HG02763 (cell line): ENCODE measurements at regions not wholly inside any gene's neighbourhood (a gene's known extent, or its start where the extent isn't known, plus 50 kb on each side); places are given as distances from the start of the nearest gene placed in this dataset.
"Not testable (repeated sequence)": the region's sequence is repeated elsewhere in the genome, so short reads cannot be mapped to it uniquely, and the experiment has no call there.

Experiments
- ATAC-seq: cut with Tn5 transposase; IDR thresholded peaks from one replicate; pipeline ENCODE4 v1.9.1; 2021; ENCODE audit warnings: mild to moderate bottlenecking, moderate library complexity; ENCODE audit not compliant: unreplicated experiment

DNA sequence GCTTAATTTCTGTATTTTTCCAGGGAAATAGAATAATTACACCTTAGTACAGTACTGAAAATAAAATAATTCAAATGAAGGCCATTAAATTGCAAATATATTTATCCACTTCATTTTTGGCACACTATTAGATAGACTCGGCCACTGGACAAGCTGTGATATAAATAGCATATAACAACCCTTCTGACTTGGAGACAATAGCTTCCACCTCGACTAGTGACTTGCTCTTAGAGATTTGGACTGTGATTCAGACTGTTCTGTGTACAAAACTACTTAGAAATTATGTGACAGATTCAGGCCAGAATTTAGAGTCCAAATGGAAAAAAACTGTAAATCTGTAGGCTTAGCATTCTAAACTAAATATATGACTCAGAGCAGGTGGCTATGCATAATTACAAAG, 949.9 kb downstream of the LRFN5 start:
- ATAC-seq: no peak

DNA sequence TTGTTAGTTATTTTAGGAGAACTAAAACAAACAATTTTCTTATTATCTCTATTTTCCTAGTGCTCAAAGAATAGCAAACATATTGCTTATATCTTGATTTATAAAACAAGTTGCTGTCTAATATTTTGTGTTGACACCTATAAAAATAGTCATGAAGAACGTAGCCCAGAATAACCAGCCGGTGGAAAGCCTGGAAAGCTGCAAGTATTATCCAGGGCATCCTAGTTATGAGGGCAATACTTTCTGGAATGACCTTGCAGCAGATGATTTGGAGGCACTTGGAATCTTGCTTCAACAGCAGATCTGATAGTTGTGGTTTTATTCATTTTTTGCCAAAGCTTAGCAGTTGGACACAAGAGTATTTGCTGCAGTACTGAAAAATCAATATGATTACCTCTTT, 948.7 kb downstream of the LRFN5 start:
- ATAC-seq: no peak

DNA sequence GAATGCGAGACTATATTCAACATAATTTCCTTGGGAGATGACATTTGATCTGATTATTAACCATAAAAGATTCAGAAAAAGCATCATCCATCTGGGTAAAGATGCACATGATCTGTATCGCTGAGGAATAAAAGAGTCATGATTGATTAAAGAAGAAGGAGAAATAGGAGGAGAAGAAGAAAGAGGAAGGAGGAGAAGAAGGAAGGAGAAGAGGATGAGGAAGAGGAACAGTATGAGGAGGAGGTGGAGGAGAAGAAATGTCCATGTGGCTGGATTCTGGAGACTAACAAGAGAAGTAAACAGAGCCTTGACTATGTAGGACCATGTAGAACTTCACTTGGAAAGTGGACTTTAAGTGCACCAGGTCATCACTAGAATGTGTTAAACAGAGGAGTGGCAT, 947.4 kb downstream of the LRFN5 start:
- no peak for ATAC-seq

DNA sequence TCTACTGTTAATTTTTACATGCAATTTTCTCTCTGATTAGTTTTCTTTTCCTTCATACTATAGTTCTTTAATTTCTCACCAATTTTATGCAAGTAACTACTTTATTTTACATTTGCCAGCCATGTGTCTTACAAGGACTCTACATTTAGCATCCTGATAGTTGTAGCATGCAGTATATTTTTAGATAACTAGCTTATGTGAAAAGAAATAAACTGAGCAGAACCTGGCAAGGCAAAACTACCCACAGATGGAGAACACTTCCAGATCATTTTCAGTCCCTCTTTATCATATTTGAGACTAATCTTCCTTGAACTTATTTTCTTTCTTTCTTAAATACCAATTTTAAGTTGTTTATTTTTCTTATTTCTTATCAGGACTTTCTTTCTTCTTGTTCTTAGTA, 943.6 kb downstream of the LRFN5 start:
- no peak for ATAC-seq

DNA sequence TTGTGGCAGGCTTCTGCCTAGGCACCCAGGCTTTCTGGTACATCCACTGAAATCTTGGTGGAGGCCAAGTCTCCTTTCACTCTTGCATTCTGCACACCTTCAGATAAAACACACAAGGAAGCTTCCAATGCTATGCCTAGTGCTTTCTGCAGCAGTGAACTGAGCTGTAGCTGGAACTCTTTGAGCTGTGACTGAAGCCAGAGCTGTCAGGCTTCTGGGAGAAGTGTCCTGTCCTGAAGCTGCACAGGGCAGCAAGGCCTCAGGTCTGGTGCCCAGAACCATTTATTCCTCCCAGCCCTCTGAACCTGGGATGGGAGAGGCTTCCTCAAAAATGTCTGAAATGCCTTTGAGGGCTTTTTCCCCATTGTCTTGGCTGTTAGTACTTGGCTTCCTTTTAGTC, 941.7 kb downstream of the LRFN5 start:
- no peak for ATAC-seq

DNA sequence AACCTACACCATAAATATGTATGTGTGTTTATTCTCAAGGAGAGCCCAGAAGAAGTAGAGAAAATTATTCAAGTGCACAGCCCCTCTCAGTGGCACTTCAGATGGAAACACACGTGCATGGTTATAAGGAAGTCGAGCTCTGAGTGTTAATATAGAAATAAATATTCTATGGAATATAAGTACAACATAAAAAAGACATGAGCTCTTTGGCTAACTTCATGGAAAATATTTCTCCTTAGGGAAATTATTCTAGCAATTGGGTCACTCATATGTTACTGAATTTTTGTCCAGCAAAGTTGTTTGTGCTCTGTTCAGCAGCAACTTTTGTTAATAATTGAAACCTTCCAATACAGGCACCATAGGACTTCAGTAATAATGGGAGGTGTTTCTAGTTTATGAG, 939.0 kb downstream of the LRFN5 start:
- no peak for ATAC-seq

DNA sequence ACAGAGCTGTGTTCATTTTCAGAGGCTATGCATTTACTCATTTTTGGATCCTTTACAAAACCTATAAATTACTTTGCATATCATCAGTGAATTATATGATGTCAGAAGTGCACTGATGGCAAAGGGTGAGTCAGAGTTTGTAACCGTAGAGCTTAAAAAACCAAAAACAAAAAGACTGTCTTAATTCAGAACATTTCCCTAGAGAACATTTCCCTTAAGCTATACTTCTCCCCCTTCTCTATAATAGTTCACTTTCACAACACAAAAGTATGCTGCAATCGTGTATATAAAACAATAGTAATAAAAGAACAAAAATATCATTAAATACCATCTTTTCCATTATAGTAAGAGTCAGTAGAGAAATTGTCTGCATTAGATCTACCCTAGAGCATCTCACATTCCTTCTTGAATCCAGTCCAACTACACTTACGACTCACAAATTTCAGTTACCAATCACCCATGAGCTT, 934.9 kb downstream of the LRFN5 start:
- ATAC-seq: no peak

DNA sequence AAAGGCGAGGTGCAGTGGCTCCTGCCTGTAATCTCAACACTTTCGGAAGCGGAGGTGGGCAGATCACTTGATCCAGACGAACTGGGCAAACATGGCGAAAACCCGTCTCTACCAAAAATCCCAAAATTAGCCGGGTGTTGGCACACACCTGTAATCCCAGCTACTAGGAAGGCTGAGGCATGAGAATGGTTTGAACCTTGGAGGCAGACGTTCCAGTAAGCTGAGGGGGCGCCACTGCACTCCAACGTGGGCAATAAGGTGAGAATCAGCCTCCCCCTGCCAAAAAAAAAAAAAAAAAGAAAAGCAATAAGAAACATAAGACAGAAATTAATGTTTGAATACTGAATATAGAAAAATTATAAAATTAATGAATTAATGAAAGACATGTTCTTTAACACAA, 928.7 kb downstream of the LRFN5 start:
- ATAC-seq: no peak

DNA sequence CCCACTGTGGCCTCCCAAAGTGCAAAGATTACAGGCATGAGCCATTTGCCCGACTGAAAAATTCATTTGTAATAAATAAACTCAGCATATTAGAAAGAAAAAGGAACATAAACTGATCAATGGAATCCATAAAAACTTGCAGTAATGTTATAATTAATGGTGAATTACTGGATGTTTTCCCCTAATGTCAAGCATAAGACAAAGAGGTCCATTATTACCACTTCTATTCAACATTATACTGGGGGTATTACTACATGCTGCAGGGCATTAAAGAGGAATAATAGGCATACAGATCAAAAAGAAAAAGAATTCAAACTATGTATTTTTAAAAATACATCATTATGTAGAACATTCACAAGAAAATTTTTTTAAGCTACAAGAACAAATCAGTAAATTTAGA, 926.8 kb downstream of the LRFN5 start:
- ATAC-seq: no peak

DNA sequence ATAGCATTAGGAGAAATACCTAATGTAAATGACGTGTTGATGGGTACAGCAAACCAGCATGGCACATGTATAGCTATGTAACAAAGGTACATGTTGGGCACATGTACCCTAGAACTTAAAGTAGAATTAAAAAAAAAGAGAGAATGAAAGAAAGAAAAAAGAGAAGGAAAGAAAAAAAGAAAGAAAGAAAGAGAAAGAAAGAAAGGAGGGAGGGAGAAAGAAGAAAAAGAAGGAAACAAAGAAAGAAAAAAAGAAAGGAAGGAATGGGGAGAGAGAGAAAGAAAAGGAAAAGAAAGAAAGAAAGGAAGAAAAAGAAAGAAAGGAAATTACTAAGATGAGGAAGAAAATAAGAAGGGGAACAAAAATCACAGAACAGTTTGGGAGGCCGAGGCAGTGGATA, 925.5 kb downstream of the LRFN5 start:
- ATAC-seq: no peak

DNA sequence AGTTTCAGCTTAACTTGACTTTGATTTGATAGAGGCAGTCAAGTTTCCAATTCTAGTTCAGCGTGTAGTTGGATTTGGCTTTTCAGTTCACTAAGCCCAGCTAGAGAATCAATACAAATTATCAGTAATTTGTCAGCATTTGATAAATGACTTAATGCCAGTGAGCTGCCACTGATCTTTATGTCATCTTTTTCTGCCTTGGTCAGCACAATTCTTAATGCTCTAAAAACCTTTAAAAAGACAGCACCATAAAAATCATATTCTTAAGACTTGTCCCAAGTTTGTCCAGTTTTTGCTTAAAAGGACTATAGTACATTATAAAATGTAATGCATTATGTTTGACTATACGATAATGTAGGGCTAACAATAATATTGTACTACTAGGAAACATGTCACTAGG, 920.5 kb downstream of the LRFN5 start:
- no peak for ATAC-seq

DNA sequence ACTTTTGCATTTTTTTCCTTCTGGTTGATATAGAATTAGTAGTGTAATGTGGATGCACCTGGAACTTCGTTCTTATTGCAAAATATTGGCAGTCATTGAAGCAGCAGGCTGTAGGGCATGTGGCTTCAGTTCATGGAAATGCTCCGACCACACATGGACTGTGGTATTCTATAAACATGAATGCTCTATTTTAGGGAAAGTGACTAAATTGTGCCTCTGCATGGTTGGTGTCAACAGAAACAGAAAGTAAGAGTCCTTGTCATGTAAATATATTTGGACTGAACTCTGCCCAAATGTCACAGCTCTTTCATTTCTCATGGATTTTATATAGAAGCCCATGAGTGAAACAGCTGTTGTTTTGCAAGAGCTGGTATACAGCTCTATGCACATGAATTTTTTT, 917.0 kb downstream of the LRFN5 start:
- ATAC-seq: peak; percentile 78

DNA sequence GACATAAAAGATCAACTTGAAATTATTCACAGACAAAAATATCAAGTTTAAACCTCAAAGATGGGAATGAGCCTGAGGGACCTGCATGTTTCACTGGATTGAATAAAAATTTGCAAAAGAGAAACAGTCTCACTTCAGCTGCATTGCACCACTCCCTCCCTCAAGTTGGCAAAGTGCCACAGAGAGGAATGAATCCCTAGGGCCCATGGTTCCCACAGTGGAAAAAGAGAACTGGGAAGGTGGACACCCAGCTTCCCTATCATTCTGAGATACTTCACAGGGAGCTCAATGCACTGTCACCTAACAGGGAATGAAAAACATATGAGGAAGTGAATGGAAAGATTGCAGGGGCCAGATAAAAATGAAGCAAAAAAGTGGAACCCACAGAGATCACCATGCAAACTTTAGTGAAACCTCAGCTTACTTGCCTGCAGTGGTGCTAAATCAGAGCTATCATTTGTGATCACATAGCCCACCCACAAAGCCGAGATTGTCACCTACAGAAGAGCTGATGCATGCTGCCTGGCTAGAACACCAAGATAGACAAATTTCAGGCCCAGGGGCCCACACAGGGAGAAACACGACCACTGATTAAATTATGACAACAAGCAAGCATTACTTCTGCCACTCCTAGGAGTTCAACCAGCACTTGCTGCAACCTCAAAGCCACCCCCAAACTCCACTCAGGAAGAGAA, 911.3 kb downstream of the LRFN5 start:
- ATAC-seq: no peak

DNA sequence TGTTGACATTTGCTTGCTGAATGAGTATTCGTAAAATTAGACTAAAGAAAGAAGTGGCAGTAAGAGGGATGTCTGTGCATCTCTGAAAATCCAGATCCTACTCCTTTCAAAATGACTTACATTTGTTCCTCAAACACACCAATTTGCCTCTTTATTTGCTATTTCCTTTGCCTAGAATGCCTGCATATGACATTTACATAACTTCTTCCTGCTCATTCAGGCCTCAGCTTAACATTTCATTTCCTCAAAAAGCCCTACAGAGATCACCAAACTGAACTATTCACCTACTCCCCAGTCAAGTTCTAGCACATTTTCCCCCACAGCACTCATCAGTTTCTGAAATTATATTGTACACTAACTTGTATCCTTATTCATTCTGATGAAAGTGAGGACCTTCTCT, 907.2 kb downstream of the LRFN5 start:
- no peak for ATAC-seq

DNA sequence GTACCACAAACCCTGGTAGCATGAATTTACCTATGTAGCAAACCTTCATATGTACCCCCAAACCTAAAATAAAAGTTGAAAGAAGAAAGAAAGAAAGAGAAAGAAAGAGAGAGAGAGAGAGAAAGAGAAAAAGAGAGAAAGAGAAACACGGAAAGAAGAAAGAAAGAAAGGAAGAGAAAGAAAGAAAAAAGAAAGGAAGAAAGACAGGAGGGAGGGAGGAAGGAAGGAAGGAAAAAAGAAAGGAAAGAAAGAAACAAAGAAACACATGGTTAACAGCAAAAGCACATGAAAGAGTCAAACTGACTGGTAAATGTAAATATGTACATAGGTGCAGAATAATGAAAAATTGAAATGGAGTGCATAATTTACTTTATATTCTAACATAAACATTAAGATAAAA, 903.4 kb downstream of the LRFN5 start:
- ATAC-seq: no peak

DNA sequence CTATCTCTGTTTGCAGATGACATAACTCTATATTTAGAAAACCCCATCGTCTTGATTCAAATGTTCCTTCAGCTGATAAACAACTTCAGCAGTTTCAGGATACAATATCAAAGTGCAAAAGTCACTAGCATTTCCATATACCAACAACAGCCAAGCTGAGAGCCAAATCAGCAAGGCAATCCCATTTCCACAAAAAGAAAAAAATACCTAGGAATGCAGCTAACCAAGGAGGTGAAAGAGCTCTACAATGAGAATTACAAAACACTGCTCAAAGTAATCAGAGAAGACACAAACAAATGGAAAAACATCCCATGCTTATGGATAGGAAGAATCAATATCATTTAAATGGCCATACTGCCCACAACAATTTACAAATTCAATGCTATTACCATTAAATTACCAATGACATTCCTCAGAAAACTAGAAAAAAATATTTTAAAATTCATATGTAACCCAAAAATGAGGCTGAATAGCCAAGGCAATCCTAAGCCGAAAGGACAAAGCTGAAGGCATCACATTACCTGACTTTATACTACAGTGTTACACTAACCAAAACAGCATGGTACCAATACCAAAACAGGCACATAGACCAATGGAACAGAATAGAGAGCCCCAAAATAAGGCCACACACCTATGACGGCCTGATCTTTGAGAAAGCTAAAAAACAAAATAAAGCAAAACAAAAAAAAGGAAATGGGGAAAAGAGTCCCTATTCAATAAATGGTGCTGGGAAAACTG, 901.7 kb downstream of the LRFN5 start:
- ATAC-seq: no peak

DNA sequence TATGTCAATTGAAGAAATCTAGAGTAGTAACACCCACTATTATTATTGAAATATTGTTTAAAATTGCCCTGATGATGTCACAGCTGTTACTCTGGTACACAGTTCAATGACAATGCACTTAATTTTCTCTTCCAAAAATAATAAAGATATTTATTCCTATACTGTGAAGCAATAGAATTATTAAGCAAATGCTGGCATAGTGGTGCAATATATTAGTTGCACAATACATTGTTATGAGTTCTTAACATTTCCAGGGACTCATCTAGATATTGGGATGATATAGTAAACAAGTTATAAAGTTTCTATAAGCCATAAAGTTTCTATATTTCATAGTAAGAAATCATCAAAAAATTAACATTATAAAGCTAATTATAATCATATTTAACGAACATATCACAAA, 897.8 kb downstream of the LRFN5 start:
- ATAC-seq: no peak

DNA sequence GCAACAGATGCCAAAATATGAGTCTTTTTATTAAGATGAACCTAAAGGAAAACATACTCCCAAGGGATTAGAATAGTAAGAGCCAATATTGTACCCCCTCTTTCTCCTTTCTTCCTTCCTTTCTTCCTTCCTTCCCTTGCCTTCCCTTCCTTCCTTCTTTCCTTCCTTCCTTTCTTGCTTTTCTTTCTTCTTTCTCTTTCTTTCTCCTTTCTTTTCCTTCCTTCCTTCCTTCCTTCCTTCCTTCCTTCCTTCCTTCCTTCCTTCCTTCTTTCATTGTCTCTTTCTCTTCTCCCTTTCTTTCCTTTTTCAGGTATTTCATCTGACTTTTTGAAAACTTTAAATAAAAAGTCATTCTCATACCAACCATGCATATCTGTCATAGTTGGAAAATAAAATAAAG, 892.5 kb downstream of the LRFN5 start:
- no peak for ATAC-seq

DNA sequence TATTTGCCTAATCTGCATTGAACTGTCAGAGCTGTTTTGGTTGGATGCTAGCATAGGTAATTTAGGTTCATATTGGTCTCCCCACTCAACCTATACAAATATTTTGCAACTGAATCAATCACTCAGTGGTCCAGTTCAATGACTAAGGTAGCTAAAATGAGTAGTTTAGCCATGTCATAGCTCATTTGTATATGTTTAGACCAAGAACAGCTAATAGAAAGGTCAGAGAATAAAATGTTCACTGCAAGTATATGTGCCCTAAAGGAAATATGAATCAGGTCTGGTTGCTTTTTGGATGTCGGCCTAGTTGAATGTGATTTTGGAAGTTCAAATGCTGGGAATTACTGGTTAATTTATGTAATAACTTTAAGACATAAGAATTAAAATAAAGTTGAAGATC, 883.9 kb downstream of the LRFN5 start:
- no peak for ATAC-seq

DNA sequence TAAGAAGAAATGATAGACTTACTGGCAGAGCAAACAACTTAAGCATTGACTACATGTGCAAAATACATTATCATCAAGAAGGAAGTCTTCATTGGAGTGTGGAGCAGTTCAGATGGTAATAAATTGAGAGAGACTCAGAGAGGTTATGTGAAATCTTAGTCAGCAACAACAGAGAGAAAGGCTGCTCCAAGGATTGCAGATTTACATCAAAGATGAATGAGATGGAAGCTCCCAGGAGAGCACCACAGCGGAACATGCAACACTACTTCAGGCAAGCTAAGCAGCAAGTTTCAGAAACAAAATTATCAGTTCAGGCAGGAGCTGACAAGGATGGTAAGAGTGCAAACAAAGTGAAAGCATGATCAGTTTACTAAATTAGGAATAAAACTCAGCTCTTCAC, 882.3 kb downstream of the LRFN5 start:
- no peak for ATAC-seq

DNA sequence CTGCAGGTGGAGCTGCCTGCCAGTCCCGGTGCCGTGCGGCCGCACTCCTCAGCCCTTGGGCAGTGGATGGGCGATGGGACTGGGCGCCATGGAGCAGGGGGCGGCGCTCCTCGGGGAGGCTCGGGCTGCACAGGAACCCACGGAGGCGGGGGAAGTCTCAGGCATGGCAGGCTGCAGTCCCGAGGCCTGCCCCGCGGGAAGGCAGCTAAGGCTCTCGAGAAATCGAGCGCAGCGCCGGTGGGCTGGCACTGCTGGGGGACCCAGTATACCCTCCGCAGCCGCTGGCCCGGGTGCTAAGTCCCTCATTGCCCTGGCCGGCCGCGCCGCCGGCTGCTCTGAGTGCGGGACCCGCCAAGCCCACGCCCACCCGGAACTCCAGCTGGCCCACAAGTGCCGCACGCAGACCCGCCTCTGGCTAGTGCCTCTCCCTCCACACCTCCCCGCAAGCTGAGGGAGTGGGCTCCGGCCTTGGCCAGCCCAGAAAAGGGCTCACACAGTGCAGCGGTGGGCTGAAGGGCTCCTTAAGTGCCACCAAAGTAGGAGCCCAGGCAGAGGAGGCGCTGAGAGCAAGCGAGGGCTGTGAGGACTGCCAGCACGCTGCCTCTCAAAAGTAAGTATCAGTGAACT, 875.8 kb downstream of the LRFN5 start:
- not testable (repeated sequence) for ATAC-seq

DNA sequence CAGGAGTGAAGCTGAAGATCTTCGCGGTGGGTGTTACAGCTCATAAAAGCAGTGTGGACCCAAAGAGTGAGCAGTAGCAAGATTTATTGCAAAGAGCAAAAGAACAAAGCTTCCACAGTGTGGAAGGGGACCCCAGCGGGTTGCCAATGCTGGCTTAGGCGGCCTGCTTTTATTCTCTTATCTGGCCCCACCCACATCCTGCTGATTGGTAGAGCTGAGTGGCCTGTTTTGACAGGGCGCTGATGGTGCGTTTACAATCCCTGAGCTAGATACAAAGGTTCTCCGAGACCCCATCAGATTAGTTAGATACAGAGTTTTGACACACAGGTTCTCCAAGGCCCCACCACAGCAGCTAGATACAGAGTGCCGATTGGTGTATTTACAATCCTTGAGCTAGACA, 875.0 kb downstream of the LRFN5 start:
- ATAC-seq: not testable (repeated sequence)
